ENCODE measurements at regions not wholly inside any gene's neighbourhood (a gene's known extent, or its start where the extent isn't known, plus 50 kb on each side); places are given as distances from the start of the nearest gene placed in this dataset.
"Not testable (repeated sequence)": the region's sequence is repeated elsewhere in the genome, so short reads cannot be mapped to it uniquely, and the experiment has no call there.

GRCh38 chr15:25170781-25171110 is 216.0 kb downstream of the SNRPN start:
- DNase-seq: no peak

- no peak for DNase-seq
Measured at GRCh38 chr15:25171111-25171811, 216.5 kb downstream of the SNRPN start.

GRCh38 chr15:25171856-25172687 is 217.3 kb downstream of the SNRPN start:
- no peak for DNase-seq

GRCh38 chr15:25172691-25173090 is 217.9 kb downstream of the SNRPN start:
- no peak for DNase-seq

GRCh38 chr15:25173241-25174028 is 218.6 kb downstream of the SNRPN start:
- no peak for DNase-seq

GRCh38 chr15:25174149-25174548 is 219.4 kb downstream of the SNRPN start:
- DNase-seq: not testable (repeated sequence)

- DNase-seq: no peak
Measured at GRCh38 chr15:25175033-25175788, 220.4 kb downstream of the SNRPN start.

- DNase-seq: no peak
Measured at GRCh38 chr15:25175789-25176615, 221.2 kb downstream of the SNRPN start.

GRCh38 chr15:25176616-25176923 is 221.8 kb downstream of the SNRPN start:
- no peak for DNase-seq

- no peak for DNase-seq
Measured at GRCh38 chr15:25176991-25177954, 222.5 kb downstream of the SNRPN start.

GRCh38 chr15:25177955-25178801 is 223.4 kb downstream of the SNRPN start:
- DNase-seq: no peak

GRCh38 chr15:25178835-25179672 is 224.3 kb downstream of the SNRPN start:
- DNase-seq: no peak

GRCh38 chr15:25179673-25180511 is 225.1 kb downstream of the SNRPN start:
- DNase-seq: no peak

- no peak for DNase-seq
Measured at GRCh38 chr15:25180606-25181292, 226.0 kb downstream of the SNRPN start.

- DNase-seq: no peak
Measured at GRCh38 chr15:25181293-25182097, 226.7 kb downstream of the SNRPN start.

- DNase-seq: no peak
Measured at GRCh38 chr15:25182098-25182478, 227.3 kb downstream of the SNRPN start.

All from stimulated activated naive CD4-positive, alpha-beta T cell treated with Interleukin-2 at 50 U/mL for 16 hours (primary cell).